PC-9 (cell line): ENCODE measurements at regions not wholly inside any gene's neighbourhood (a gene's known extent, or its start where the extent isn't known, plus 50 kb on each side); places are given as distances from the start of the nearest gene placed in this dataset.

ENCODE experiments used
- BruUV-seq: library from RNA; stranded (reverse); fragments of 400-500 nt; replicated peaks from 2 replicates; lab custom pipeline; 2021; lab: Mats Ljungman, UMichigan
- CTCF ChIA-PET: fragments of 300-600 bp; sonication (Branson Sonifier 250); formaldehyde crosslinking; loops from one replicate; lab custom pipeline; 2022; ENCODE audit warnings: antibody characterized with exemption; lab: Charles Lee
- POLR2A ChIA-PET: fragments of 300-600 bp; sonication (Branson Sonifier 250); formaldehyde crosslinking; loops from one replicate; lab custom pipeline; 2022; ENCODE audit warnings: antibody characterized with exemption; ENCODE audit not compliant: unreplicated experiment; lab: Charles Lee
- DNase-seq, 2 experiments: peaks; one replicate each; pipeline versions ENCODE4 v3.0.0 to v3.0.0-alpha.2; 2015 to 2022; ENCODE audit warnings: mixed read lengths in 1 of 2
- H2AFZ ChIP-seq: fragments of 200-600 bp; sonication (generic); 2 replicates; pipeline ENCODE4 v1.8.1; 2017; ENCODE audit warnings: antibody characterized with exemption
- H3F3A ChIP-seq: fragments of 200-600 bp; sonication (generic); 2 replicates; pipeline ENCODE4 v1.8.1; 2017; ENCODE audit warnings: antibody characterized with exemption, mild to moderate bottlenecking, low read depth; ENCODE audit not compliant: insufficient read depth
- H3K27ac ChIP-seq: fragments of 200-600 bp; sonication (generic); 2 replicates; pipeline ENCODE4 v1.6.1; 2016; ENCODE audit warnings: mixed run types
- H3K27me3 ChIP-seq: fragments of 200-600 bp; sonication (generic); 2 replicates; pipeline ENCODE4 v1.6.1; 2016; ENCODE audit warnings: low read depth, mixed run types; ENCODE audit not compliant: insufficient read depth
- H3K36me3 ChIP-seq: fragments of 200-600 bp; sonication (generic); 2 replicates; pipeline ENCODE4 v1.6.1; 2016; ENCODE audit warnings: low read depth, mixed run types
- H3K4me1 ChIP-seq: fragments of 200-600 bp; sonication (generic); replicated peaks from 2 replicates; pipeline ENCODE4 v1.6.1; 2016; ENCODE audit warnings: mixed run types; ENCODE audit not compliant: insufficient read depth
- H3K4me2 ChIP-seq: fragments of 200-600 bp; sonication (generic); 2 replicates; pipeline ENCODE4 v1.6.1; 2017; ENCODE audit warnings: mixed run types
- H3K4me3 ChIP-seq: fragments of 200-600 bp; sonication (generic); 2 replicates; pipeline ENCODE4 v1.6.1; 2016; ENCODE audit warnings: mixed run types
- H3K79me2 ChIP-seq: fragments of 200-600 bp; sonication (generic); 2 replicates; pipeline ENCODE4 v1.6.1; 2017; ENCODE audit warnings: low read depth, mixed run types
- H3K9me2 ChIP-seq: fragments of 200-600 bp; sonication (generic); 2 replicates; pipeline ENCODE4 v1.8.1; 2017; ENCODE audit warnings: mild to moderate bottlenecking; ENCODE audit not compliant: insufficient read depth
- H3K9me3 ChIP-seq: fragments of 200-600 bp; sonication (generic); 2 replicates; pipeline ENCODE4 v1.8.1; 2016; ENCODE audit warnings: low read depth; ENCODE audit not compliant: insufficient read depth
- H4K20me1 ChIP-seq: fragments of 200-600 bp; sonication (generic); 2 replicates; pipeline ENCODE4 v1.8.1; 2017; ENCODE audit not compliant: insufficient read depth
- CTCF ChIP-seq: fragments of 200-600 bp; sonication (generic); conservative IDR thresholded peaks from 2 replicates; pipeline ENCODE4 v1.6.1; 2017; ENCODE audit warnings: mixed run types, antibody characterized with exemption, mild to moderate bottlenecking, moderate library complexity
- EZH2 ChIP-seq: fragments of 200-600 bp; sonication (generic); IDR thresholded peaks from 2 replicates; pipeline ENCODE4 v1.8.0; 2017; ENCODE audit warnings: antibody characterized with exemption, low read depth
- intact Hi-C: fragments of 100-400 bp; cut with micrococcal nuclease; formaldehyde crosslinking; loops from one replicate; pipeline ENCODE4 v1.10.0; 2022; ENCODE audit not compliant: unreplicated experiment

GRCh38 chr14:98304574-98304973 is 967.4 kb downstream of the BCL11B start:
- Histone ChIP-seq H3K4me2 (no peak overlapping the region), H3K9me2 (no peaks in the 10 kb centered on the region), H3K4me3 (no peak overlapping the region), H3K27me3 (no peaks in the 10 kb centered on the region), H3K79me2 (no peaks in the 10 kb centered on the region), H3K9me3 (no peaks in the 10 kb centered on the region), H2AFZ (no peak overlapping the region), H4K20me1 (no peaks in the 10 kb centered on the region), H3F3A (no peaks in the 10 kb centered on the region), H3K27ac (no peak overlapping the region), H3K36me3 (no peaks in the 10 kb centered on the region), H3K4me1 (no peaks in the 10 kb centered on the region)
- POLR2A ChIA-PET: no interaction called here
- intact Hi-C loops: no loop called here
- no peak for TF ChIP-seq CTCF
- TF ChIP-seq EZH2: no peak
- CTCF ChIA-PET: no interaction called here
- BruUV-seq: no TSS peak
- DNase-seq: no peak

GRCh38 chr14:98309591-98309990 is 962.4 kb downstream of the BCL11B start:
- CTCF ChIA-PET: no interaction called here
- intact Hi-C loops: no loop called here
- H3K36me3 ChIP-seq: no peaks in the 10 kb centered on the region
- no peaks in the 10 kb centered on the region for H4K20me1 ChIP-seq
- DNase-seq: no peak
- H3F3A ChIP-seq: no peaks in the 10 kb centered on the region
- POLR2A ChIA-PET: no interaction called here
- no peaks in the 10 kb centered on the region for H3K9me3 ChIP-seq
- H3K4me2 ChIP-seq: no peak overlapping the region
- no peak for TF ChIP-seq CTCF
- no peak for TF ChIP-seq EZH2
- no peak overlapping the region for H3K4me3 ChIP-seq
- no peaks in the 10 kb centered on the region for H3K4me1 ChIP-seq
- no peaks in the 10 kb centered on the region for H3K27me3 ChIP-seq
- no peak overlapping the region for H2AFZ ChIP-seq
- no peaks in the 10 kb centered on the region for H3K9me2 ChIP-seq
- H3K27ac ChIP-seq: no peak overlapping the region
- no TSS peak for BruUV-seq
- no peaks in the 10 kb centered on the region for H3K79me2 ChIP-seq

- Histone ChIP-seq H3K9me2 (no peaks in the 10 kb centered on the region), H3K27me3 (no peaks in the 10 kb centered on the region), H3K4me2 (no peak overlapping the region), H3K27ac (no peak overlapping the region), H3K4me1 (no peaks in the 10 kb centered on the region), H3K79me2 (no peaks in the 10 kb centered on the region), H4K20me1 (no peaks in the 10 kb centered on the region), H3F3A (no peaks in the 10 kb centered on the region), H3K36me3 (no peaks in the 10 kb centered on the region), H2AFZ (no peak overlapping the region), H3K4me3 (no peak overlapping the region), H3K9me3 (no peaks in the 10 kb centered on the region)
- ChIA-PET CTCF (no interaction called here), POLR2A (no interaction called here)
- BruUV-seq: no TSS peak
- intact Hi-C loops: no loop called here
- no peak for DNase-seq
- TF ChIP-seq CTCF (no peak), EZH2 (no peak)
Observed at GRCh38 chr14:98312006-98312405, 960.0 kb downstream of the BCL11B start.
